CD4-positive, alpha-beta T cell treated with Interleukin-2 at 100 ng/mL for 4 hours (primary cell): ENCODE measurements at regions not wholly inside any gene's neighbourhood (a gene's known extent, or its start where the extent isn't known, plus 50 kb on each side); places are given as distances from the start of the nearest gene placed in this dataset.
"Not testable (repeated sequence)": the region's sequence is repeated elsewhere in the genome, so short reads cannot be mapped to it uniquely, and the experiment has no call there.

Experiments used
- DNase-seq: peaks from one replicate; pipeline ENCODE4 v3.0.0-alpha.2; 2020; ENCODE audit warnings: low spot score

- DNase-seq, result no peak
Observed at GRCh38 chr7:101708223-101708622, 79.1 kb upstream of the MYL10 start.

GRCh38 chr7:101712652-101713051 is 83.6 kb upstream of the MYL10 start:
- DNase-seq, result no peak

- no peak for DNase-seq
Observed at GRCh38 chr7:101714097-101714496, 85.0 kb upstream of the MYL10 start.

- no peak for DNase-seq
Observed at GRCh38 chr7:101717628-101718357, 88.7 kb upstream of the MYL10 start.

- no peak for DNase-seq
Observed at GRCh38 chr7:101718363-101719122, 89.4 kb upstream of the MYL10 start.

GRCh38 chr7:101719123-101719470 is 90.0 kb upstream of the MYL10 start:
- no peak for DNase-seq

DNA sequence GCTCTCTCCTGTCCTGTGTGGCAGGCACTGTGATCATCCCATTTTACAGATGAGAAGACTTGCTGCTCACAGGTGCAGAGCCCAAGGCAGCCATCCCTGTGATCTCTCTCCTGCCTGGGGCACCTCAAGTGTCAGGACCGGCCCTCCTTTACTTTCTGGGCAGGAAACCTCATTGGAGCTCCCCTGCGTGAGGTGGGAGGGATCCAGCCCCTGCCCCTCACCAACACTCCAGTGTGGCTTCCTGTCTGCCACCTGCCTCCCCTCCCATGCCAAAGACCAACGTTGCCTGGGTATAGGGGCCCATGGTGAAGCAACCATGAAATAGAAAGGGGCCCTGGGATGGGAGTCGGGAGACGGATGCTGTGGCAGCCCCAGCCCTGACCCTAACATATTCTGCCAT is 91.2 kb upstream of the MYL10 start:
- DNase-seq, result no peak

DNA sequence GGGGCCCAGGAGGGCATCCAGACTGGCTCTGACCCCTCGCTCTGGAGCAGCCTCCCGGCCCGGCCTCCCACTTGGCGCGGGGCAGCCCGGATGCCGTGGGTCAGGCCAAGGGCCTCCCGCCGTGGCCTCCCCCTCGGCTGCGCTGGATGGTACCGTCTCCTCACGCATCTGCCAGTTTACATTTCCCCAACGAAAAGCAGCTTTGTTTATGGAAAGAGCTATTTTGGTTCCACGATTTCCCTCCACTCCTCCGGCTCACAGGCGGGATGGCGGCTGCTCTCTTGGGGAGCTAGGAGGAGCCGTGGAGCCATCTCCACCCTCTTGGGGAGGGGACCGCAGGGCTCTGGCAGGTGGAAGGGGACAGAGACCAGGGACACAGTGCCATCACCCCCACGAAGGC is 93.2 kb upstream of the MYL10 start:
- no peak for DNase-seq

GRCh38 chr7:101723835-101724234 is 93.6 kb upstream of the CUX1 start:
- DNase-seq, result no peak

DNA sequence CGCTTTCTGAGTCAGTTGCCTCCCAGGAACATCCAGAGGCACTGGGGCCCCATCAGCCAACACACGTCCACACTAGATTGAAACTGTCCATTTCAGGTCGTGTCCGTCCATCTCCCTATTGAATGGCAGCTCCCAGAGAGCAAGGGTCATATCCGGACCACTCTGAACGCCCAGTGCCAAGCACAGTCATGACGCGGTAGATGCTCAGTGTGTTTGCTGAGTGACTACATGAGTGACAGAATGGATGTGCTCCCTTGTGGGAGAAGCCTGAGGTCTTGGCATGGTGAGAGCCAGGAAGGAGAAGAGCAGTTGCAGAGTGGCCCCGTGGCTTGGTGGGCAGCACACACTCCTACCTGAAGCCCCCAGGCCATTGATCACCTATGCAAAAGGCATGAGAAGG is 92.5 kb upstream of the CUX1 start:
- DNase-seq, result no peak

GRCh38 chr7:101725921-101726320 is 91.5 kb upstream of the CUX1 start:
- no peak for DNase-seq

DNA sequence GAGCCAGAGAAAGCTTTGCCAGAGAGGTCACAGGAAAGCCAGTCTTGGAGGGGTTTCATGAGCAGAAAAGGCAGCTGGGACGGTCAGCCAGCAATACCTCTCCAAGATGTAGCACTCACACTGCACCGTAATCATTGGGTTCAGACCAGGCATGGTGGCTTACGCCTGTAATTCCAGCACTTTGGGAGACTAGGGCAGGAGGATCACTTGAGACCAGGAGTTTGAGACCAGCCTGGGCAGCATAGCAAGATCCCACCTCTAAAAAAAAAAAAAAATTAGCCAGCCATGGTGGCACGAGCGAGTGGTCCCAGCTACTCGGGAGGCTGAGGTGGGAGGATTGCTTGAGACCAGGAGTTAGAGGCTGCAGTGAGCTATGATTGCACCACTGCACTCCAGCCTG is 90.2 kb upstream of the CUX1 start:
- no peak for DNase-seq

DNA sequence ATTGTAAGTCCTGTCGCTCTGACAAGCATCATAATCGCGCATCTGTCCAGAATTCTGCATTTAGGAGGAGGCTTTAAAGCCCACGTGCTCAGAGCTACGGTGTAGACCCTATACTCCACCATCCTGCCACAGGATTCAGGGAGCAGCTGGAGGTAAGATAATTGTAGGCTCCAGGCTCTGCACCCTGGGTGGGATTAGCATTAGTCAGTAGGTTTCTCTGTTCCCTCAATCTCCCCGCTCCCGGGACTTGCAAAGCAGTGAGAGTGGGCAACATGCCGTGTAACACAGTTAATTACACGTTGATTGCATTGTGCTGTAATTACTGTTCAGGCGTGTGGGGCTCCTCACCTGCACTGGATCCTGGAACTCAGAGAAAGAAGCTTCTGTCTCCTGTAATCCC is 89.3 kb upstream of the CUX1 start:
- no peak for DNase-seq

GRCh38 chr7:101728873-101729240 is 88.6 kb upstream of the CUX1 start:
- not testable (repeated sequence) for DNase-seq

GRCh38 chr7:101729241-101729883 is 88.1 kb upstream of the CUX1 start:
- no peak for DNase-seq

- no peak for DNase-seq
Observed at GRCh38 chr7:101731502-101732084, 85.8 kb upstream of the CUX1 start.

DNA sequence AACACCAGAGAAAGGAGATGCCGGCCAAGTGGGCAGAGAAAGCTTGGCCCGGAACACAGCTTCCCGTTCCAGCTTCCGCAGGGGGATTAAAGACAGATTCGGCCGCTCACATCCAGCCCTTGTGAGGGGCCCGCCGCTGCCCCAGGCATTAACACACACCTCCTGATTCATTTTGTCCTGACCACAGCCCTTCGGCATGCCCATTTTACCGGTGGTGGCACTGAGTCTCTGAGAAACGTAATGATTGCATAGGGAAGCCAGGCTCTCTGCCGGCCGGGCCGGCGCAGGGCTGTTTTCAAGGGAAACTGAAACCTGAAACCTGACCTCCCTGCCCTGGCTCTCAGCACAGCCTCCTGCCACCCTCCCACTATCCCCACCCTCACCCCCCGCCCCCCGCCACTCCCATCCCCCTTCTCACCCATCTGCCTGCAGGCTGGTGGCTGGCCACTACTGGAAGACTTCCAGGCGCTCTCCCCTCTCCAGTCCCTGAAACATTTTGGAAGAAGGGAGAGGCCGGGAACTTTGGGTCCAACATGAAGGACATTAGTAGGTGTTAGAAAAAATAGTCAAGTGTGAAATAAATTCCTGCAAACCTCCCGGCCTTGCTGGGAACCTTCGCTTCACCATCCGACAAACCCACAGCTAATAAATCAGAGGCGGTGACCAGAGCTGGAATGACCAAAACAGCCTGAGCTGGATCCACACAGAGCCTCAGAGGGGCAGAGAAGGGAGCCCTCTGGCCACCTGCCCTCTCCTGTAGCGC is 83.5 kb upstream of the CUX1 start:
- no peak for DNase-seq

- DNase-seq, result no peak
Observed at GRCh38 chr7:101736084-101736483, 81.3 kb upstream of the CUX1 start.

GRCh38 chr7:101739775-101740398 is 77.5 kb upstream of the CUX1 start:
- no peak for DNase-seq

- DNase-seq, result no peak
Observed at GRCh38 chr7:101740981-101741725, 76.3 kb upstream of the CUX1 start.
